Sigmoid colon (tissue), 6 donors: ENCODE measurements at regions not wholly inside any gene's neighbourhood (a gene's known extent, or its start where the extent isn't known, plus 50 kb on each side); places are given as distances from the start of the nearest gene placed in this dataset.

Experiments
- DNase-seq: peaks from one replicate; pipeline ENCODE4 v3.0.0-alpha.2; 2019
- H3K27ac ChIP-seq, 4 donors: fragments of 200-600 bp; sonication (generic); one replicate each; pipeline ENCODE4 v1.5.1; 2016 to 2019; ENCODE audit warnings: mild to moderate bottlenecking in 1 of 4
- H3K27me3 ChIP-seq, 3 donors: fragments of 200-600 bp; sonication (generic); one replicate each; pipeline ENCODE4 v1.5.1; 2019; ENCODE audit warnings: mild to moderate bottlenecking in 1 of 3
- H3K36me3 ChIP-seq, 4 donors: fragments of 200-600 bp; sonication (generic); one replicate each; pipeline ENCODE4 v1.5.1; 2016 to 2019
- H3K4me1 ChIP-seq, 4 donors: fragments of 200-600 bp; sonication (generic); one replicate each; pipeline ENCODE4 v1.5.1; 2017 to 2019
- H3K4me3 ChIP-seq, 4 donors: fragments of 200-600 bp; sonication (generic); one replicate each; pipeline ENCODE4 v1.5.1; 2017 to 2019; ENCODE audit warnings: mild to moderate bottlenecking in 2 of 4, moderate library complexity in 1 of 4
- H3K9me3 ChIP-seq, 4 donors: fragments of 200-600 bp in 3 of 4; sonication (generic) in 3 of 4; one replicate each; pipeline versions ENCODE4 v1.5.1 to v1.6.1; 2013 to 2019
- CTCF ChIP-seq, 4 experiments: fragments of 450-650 bp in 3 of 4; fragments of 200-600 bp in 1 of 4; IDR thresholded peaks; one replicate each; pipeline ENCODE4 v1.5.1; 2016 to 2019; ENCODE audit warnings: antibody characterized with exemption in 4 of 4, mild to moderate bottlenecking in 3 of 4, moderate library complexity in 2 of 4
- EP300 ChIP-seq, 4 donors: sonication (generic); formaldehyde crosslinking; IDR thresholded peaks; one replicate each; pipeline ENCODE4 v1.6.1; 2017; ENCODE audit warnings: antibody characterized with exemption in 4 of 4
- POLR2A ChIP-seq, 2 donors: fragments of 450-650 bp; IDR thresholded peaks; one replicate each; pipeline ENCODE4 v1.6.1; 2016; ENCODE audit warnings: antibody characterized with exemption in 2 of 2, mild to moderate bottlenecking in 2 of 2, moderate library complexity in 2 of 2
- POLR2AphosphoS5 ChIP-seq, 4 donors: sonication (generic); formaldehyde crosslinking; IDR thresholded peaks; one replicate each; pipeline ENCODE4 v1.6.1; 2017; ENCODE audit warnings: antibody characterized with exemption in 4 of 4
- WGBS, 2 donors: extraction: QIAGEN DNeasy Blood & Tissue Kit; methylation state at CpG; one replicate each; pipeline ENCODE4 v1.1.7; 2013; 5-methylcytosine and 5-hydroxymethylcytosine counted together
- intact Hi-C: fragments of 100-400 bp; cut with DNase I; formaldehyde crosslinking; loops from one replicate; pipeline ENCODE4 v1.15.1; 2023
- donor health status: healthy with polysubstance abuse.
- donor health status: healthy.

- no peak overlapping the region for H3K4me3 ChIP-seq
- 43 to 69% methylated on average over 3 of the region's 3 CpGs for WGBS, 2 donors
- no peak overlapping the region for H3K27ac ChIP-seq
- H3K9me3 ChIP-seq, result no peaks in the 10 kb centered on the region
- TF ChIP-seq POLR2AphosphoS5 (IDR thresholded peaks at IDR 0.05) (no peak), CTCF (IDR thresholded peaks at IDR 0.05) (no peak), EP300 (IDR thresholded peaks at IDR 0.05) (no peak), POLR2A (IDR thresholded peaks at IDR 0.05) (no peak)
- DNase-seq, result no peak
- no peaks in the 10 kb centered on the region for H3K36me3 ChIP-seq
- intact Hi-C loops, result no loop called here
- H3K4me1 ChIP-seq, result peaks cover 0 to 15% (median 3%) of the 10 kb centered on the region in 4 donors
- H3K27me3 ChIP-seq, result no peaks in the 10 kb centered on the region
Measured at GRCh38 chr16:77539421-77540034, 104.7 kb upstream of the ADAMTS18 start.

DNA sequence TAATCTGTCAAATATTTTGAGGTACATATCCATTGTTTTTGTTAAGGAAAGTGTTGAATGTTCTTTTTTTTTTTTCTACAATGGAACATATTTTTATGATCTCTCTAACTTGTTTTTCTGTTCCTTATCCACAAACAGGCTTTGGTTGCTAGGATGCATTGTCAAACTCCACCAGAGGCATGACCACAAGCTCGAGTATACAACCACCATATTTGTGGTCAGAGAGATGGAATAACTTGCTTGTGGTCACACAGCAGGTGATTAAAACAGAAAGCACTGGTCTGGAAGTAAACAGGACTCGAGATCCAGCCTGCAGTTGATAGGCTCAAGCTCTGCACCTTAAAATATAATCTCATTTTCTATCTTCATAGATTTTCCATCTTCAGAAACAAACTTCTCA is 105.8 kb upstream of the ADAMTS18 start:
- H3K4me1 ChIP-seq, result peaks cover 0 to 15% (median 3%) of the 10 kb centered on the region in 4 donors
- H3K4me3 ChIP-seq, result no peak overlapping the region
- TF ChIP-seq POLR2A (IDR thresholded peaks at IDR 0.05) (no peak), CTCF (IDR thresholded peaks at IDR 0.05) (no peak), POLR2AphosphoS5 (IDR thresholded peaks at IDR 0.05) (no peak), EP300 (IDR thresholded peaks at IDR 0.05) (no peak)
- H3K27me3 ChIP-seq, result no peaks in the 10 kb centered on the region
- H3K27ac ChIP-seq, result no peak overlapping the region
- WGBS, 2 donors, result 6 to 24% methylated on average over 2 of the region's 2 CpGs
- H3K9me3 ChIP-seq, result no peaks in the 10 kb centered on the region
- H3K36me3 ChIP-seq, result no peaks in the 10 kb centered on the region
- intact Hi-C loops, result no loop called here
- no peak for DNase-seq

DNA sequence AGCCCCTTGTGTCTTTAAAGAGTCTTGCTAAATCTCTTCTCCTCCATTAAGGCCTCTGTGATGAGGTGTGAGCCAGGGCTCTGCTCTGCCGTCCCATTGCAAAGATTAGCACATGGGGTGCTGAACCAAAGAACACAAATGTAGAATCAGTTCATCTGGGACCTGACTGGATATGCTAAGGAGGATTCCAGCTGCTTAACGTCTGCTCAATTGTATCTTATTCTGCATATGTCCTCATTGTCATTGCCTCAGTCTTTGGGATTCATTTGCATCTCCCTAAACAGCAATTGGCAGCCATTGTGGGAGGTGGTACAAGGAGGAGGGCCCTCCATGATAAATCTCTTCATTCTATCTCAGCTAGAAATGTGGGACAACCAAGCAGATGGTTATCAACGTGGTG is 106.3 kb upstream of the ADAMTS18 start:
- 55 to 57% methylated on average over 3 of the region's 3 CpGs for WGBS, 2 donors
- no peak for TF ChIP-seq POLR2AphosphoS5 (IDR thresholded peaks at IDR 0.05)
- TF ChIP-seq POLR2A (IDR thresholded peaks at IDR 0.05), result no peak
- no peak for TF ChIP-seq EP300 (IDR thresholded peaks at IDR 0.05)
- no peak for TF ChIP-seq CTCF (IDR thresholded peaks at IDR 0.05)
- intact Hi-C loops, result no loop called here

GRCh38 chr16:77548151-77548550 is 113.3 kb upstream of the ADAMTS18 start:
- H3K4me3 ChIP-seq, result no peak overlapping the region
- intact Hi-C loops, result no loop called here
- no peak for DNase-seq
- no peak for TF ChIP-seq EP300 (IDR thresholded peaks at IDR 0.05)
- no peak for TF ChIP-seq POLR2AphosphoS5 (IDR thresholded peaks at IDR 0.05)
- TF ChIP-seq POLR2A (IDR thresholded peaks at IDR 0.05), result no peak
- TF ChIP-seq CTCF (IDR thresholded peaks at IDR 0.05), result no peak
- no peaks in the 10 kb centered on the region for H3K9me3 ChIP-seq
- H3K4me1 ChIP-seq, result peaks cover 0 to 10% (median 3%) of the 10 kb centered on the region in 4 donors
- WGBS, 2 donors, result 85 to 88% methylated on average over 4 of the region's 4 CpGs
- no peaks in the 10 kb centered on the region for H3K36me3 ChIP-seq
- H3K27me3 ChIP-seq, result no peaks in the 10 kb centered on the region
- no peak overlapping the region for H3K27ac ChIP-seq

More for the DNA sequence above, 106.3 kb upstream of the ADAMTS18 start:
- Histone ChIP-seq H3K27me3 (no peaks in the 10 kb centered on the region), H3K4me1 (peaks cover 0 to 15% (median 3%) of the 10 kb centered on the region in 4 donors), H3K36me3 (no peaks in the 10 kb centered on the region), H3K4me3 (no peak overlapping the region), H3K27ac (no peak overlapping the region), H3K9me3 (no peaks in the 10 kb centered on the region)
- DNase-seq, result no peak

DNA sequence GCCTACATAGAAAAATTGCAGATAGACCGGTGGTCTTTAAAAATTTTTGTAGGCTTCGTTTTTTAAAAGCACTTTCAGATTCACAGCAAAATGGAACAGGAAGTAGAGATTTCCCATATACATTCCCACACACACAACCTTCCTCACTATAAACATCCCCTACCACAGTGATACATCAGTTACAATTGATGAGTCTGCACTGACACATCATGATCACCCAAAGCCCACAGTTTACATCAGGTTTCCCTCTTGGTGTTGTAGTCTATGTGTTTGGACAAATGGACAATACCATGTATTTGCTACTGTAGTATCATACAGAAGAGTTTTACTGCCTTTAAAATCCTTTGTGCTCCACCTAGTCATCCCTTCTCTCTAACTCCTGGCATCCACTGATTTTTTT is 113.9 kb upstream of the ADAMTS18 start:
- Histone ChIP-seq H3K27ac (no peak overlapping the region), H3K9me3 (no peaks in the 10 kb centered on the region), H3K27me3 (no peaks in the 10 kb centered on the region), H3K4me1 (peaks cover 0 to 8% (median 2%) of the 10 kb centered on the region in 4 donors), H3K36me3 (no peaks in the 10 kb centered on the region), H3K4me3 (no peak overlapping the region)
- no peak for DNase-seq
- intact Hi-C loops, result no loop called here
- no peak for TF ChIP-seq CTCF (IDR thresholded peaks at IDR 0.05)
- TF ChIP-seq POLR2AphosphoS5 (IDR thresholded peaks at IDR 0.05), result no peak
- TF ChIP-seq POLR2A (IDR thresholded peaks at IDR 0.05), result no peak
- no peak for TF ChIP-seq EP300 (IDR thresholded peaks at IDR 0.05)
- WGBS, 2 donors, result 76 to 77% methylated on average over 2 of the region's 2 CpGs
